ENCODE measurements at regions not wholly inside any gene's neighbourhood (a gene's known extent, or its start where the extent isn't known, plus 50 kb on each side); places are given as distances from the start of the nearest gene placed in this dataset.

DNA sequence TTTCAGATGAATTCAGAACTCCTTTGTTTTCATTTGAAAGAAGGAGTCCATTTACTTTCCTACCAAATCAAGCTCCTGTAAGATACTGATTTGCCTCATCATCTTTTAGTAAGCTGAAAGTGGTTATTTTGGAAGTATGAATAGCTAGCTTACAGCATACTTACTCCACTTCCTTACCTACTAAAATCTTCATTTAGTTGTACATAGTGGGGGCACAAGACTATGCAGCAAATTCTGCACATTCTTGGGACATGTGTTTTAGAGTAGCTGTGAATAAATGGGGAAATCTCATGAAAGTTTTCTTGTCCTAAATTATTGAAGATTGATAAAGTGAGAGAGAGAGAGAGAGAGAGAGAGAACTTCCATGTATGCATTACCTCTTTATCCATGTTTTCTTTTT lies 256.3 kb downstream of the OGFRL1 start:
- TF ChIP-seq CTCF (IDR thresholded peaks at IDR 0.05) (no peak), POLR2A (IDR thresholded peaks at IDR 0.05) (no peak)
